HuH-7 (cell line): ENCODE measurements at regions not wholly inside any gene's neighbourhood (a gene's known extent, or its start where the extent isn't known, plus 50 kb on each side); places are given as distances from the start of the nearest gene placed in this dataset.

Source experiments
- DNase-seq: peaks from one replicate; pipeline ENCODE4 v3.0.0; 2011; ENCODE audit warnings: low spot score

DNA sequence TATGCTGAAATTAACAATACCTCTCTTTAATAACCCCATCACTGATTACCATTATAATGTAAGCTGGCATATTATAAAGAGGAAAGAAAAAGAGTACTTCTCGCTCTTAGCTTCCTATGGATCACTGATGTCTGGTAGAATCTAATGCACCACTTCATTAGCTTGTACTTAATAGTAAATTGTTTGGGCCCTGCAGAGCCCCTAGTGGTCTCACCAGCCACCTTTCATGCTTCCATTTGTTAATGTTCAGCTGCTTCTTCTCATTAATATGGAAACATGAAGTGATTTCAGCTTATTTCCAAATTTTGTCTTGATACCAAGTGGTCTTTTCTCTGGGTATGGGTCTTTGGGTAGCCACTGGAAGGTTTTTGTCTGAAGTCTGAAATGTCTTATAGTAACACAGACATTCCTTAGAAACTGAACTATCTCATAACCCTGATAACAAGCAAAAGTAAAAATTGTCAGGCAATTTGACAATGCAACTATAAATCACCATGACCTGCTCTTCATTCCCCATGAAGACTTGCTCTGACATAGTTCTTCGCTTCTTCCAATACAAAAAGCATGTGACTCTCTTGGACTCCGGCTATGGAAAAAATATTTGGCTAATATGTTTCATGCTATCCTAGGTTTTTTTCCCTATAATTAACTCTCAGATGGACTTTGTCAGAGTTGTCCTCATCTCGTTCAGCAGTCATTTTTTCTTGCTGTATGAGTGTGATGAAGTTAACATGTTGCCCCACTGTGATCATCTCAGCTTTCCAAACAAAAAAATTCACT, 395.8 kb upstream of the MARCKS start:
- DNase-seq, result no peak

DNA sequence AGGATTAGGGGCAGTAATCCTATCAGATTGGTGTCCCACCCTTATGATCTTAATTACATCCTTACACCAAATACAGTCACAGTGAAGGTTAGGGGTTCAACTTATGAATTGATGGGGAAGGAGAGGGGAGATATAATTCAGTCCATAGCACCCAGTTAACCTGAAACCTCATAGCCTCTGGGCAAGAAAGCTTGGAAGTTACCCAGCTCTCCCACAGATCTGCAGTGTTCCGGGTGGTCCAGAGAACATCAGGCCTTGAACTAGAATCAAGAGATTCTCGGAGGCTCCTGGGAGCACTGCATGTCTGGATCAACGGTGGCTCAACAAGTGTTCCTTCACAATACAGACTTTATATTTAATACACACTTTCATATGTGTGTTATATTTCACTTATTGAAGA, 392.6 kb upstream of the MARCKS start:
- DNase-seq, result no peak

GRCh38 chr6:113464960-113465359, 392.2 kb upstream of the MARCKS start:
- no peak for DNase-seq

DNA sequence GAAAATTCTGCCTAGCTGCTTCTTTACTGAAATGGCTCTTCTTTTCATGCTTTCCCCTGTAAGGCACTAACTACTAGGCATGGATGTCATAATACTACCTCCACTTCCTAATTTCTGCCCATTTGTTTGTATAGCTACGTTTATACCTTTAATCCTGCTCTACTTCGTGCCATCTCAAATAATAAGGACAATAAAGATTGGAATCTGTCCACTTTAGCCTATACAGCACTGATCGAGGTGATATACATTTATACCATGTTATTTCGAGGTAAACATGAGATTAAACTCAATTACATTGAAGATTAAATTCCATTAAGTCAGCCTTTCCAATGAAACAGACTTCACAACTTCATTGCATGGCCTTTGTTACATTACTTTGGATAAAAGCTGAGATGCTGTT, 390.6 kb upstream of the MARCKS start:
- DNase-seq, result no peak

DNA sequence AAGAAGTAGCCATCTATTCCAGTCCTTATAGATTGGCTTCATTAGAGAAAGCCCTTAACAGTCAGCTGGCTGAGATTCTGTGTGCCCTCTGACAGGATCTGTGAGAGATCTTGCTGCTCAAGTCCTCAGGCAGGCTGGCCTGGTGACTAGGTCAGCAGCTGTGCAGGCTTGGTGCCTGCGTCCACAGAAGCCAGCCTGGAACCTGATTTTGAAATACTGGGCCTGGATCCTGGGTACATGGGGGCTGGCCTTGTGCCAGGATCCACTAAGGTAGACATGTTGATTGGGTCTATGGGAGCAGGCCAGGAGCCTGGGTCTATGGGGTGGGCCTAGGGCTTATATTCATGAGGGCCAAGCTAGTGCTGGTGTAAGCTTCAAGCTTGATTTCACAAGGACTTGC, 381.8 kb upstream of the MARCKS start:
- DNase-seq, result no peak

- DNase-seq, result no peak
These were observed 380.0 kb upstream of the MARCKS start for GRCh38 chr6:113476937-113477839.

GRCh38 chr6:113480616-113481015, 376.5 kb upstream of the MARCKS start:
- no peak for DNase-seq

- no peak for DNase-seq
These were observed 375.7 kb upstream of the MARCKS start for GRCh38 chr6:113481458-113481857.

DNA sequence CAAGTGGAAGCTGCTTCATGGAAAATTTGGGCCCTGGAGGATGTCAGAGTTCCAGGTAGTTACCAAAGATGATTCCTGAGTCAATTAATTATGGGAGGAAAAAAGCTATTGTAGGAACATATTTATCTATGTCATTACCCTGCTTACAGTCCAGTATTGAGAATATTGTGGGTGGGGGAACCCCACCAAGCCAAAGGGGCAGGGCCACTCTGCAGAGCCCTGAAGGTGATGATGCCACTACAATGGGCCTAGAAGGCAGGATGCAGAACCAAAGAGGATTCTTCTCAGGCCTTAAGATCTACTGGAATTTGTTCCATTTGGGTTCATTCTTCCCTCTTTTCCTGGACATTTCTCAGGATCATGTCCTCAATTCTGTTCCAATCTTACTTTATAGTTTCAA, 375.2 kb upstream of the MARCKS start:
- no peak for DNase-seq

- DNase-seq, result no peak
These were observed 374.4 kb upstream of the MARCKS start for GRCh38 chr6:113482771-113483170.

DNA sequence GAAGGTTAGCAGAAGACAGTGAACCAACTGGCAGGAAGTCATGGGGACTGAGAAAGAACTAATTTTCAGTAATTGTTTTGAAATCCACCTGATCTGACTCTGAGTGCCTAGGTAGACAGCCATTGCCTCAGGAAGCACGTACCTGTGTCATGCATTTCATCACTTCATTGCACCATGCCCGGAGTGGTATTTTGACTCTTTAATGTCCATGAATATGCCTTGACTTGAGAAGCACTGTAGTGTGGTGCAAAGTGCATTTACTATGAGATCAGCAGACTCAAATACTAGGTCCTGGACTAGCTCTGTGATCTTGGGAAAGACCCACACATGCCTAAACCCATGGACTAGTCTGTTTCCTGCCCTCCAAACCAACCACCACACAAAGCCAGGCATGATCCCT, 370.9 kb upstream of the MARCKS start:
- no peak for DNase-seq

GRCh38 chr6:113487489-113488058, 369.6 kb upstream of the MARCKS start:
- DNase-seq, result no peak

DNA sequence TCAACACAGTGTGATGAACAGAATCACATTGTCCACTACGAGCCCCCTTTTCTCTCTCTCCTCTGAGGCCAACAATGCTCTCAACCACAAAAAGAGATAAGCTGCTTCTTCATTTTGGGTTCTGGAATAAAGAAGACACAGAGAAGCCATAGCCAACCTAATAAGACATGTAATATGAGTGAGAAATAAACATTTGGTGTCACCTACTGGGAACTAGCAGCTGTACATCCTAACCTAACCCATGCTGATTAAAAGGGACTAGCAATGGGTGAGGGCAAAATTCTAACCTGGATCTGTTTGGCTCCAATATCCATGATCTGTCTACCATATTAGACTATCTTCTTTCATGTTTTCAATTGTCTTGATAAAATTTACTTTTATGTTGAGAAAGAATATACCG, 369.1 kb upstream of the MARCKS start:
- DNase-seq, result no peak

DNA sequence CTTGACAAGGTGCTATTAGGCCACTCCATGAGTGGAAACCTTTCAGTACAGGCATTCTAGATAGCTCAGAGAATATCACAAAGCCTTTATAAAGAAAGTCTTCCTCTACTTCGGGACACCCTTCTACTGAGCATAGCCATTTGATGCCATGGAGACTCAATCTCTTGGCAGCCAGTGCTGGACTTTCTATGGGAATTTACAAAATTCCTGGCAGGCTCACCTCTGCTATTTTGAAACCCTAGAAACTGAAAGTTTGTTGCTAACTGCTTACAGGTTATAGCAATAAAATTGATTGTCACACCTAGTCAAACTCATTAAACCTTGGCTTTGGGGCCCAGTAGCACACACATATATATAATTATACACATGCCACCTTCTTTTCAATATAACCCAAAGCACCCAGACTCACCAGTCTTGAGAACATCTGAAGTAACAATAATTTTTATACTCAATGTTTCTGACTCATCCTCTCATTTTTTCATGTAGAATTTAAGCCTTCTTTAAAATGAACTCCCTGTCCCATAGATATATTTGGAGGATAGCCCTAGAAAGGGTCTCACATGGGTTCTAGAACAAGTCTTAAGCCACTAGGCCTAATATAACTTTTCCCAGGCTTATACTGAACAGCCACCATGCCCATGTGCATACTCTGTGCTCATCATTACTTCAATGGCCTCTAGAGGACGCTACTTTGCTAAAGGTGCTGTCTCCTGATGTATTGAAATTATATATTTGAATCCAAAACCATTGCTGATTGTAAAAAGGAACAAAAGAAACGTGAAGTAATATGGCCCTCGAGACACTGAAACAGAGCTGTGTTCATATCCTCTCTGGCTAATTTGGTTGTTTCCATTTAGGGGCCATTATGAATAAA, 368.1 kb upstream of the MARCKS start:
- DNase-seq, result no peak

DNA sequence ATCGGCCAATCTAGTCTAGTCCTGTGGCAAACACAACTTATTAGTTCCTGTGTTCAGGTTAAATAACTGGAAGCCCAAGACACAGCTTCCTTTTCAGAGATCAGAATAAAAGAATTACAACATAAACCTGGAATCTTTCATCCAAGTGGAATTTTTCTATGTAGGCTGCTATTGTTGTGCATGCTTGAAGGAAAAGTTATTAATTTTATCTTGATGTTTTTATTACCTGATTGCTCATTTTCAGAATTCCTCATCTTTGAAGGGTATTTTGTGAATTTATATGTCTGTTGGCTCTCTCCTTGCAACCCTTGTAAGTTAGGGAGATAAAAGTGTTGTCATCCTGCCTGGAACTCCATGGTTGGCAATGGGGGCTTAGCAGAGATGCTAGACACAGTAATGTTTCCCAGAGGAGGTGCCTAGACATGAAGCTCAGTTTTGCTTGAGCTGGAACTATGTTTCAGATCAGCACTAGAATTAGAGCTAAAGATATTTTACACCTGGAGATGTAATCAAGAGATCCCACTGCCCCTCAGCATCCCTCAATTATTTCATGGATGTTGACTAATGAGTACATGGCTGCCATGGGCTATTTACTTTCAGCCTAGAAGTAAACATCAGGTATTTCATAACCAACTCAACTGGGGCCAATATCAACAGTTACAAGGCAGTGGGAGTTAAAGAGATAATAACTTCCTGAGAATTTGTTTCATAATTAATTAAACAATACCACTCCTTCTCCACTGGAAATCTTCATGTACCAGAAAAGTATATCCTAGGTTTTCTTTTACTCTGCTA, 367.0 kb upstream of the MARCKS start:
- peak; percentile 30 for DNase-seq

DNA sequence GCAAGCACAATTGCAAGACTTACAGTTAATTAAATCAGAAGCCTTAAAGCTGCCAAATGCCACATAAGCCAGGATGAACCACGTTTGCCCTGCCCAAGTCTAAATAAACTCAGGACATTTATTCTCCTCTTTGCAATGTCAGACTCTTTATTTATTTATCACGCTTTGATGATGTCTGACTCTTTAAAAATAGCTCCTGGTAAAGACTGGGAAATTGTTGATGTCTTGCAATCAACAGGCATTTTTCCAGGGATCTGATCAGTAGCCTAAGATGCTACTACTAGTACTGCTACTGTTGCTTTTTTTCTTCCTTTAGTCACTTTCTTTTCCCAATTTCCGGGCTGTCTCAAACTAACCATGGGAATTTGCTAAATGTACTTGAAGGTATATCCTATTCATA, 365.8 kb upstream of the MARCKS start:
- DNase-seq, result no peak

- DNase-seq, result no peak
These were observed 363.2 kb upstream of the MARCKS start for GRCh38 chr6:113493991-113494390.

DNA sequence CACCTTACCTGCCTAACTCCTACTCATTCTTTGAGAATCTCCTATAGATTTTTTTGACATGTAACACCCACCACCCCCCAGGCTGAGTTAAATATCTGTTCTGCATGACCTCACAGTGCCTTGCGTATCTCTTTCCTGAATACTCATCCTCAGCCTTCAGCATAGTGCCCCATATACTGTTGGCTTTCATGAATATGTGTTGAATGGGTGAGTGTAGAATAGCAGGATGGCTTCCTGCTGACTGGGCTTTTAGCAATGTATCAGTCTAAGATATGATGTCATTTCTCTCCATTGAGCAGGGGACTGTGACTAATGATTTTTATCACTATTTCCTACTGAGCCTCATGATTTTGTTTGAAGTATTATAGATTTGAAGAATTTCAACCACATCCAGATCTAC, 361.6 kb upstream of the MARCKS start:
- DNase-seq, result no peak

DNA sequence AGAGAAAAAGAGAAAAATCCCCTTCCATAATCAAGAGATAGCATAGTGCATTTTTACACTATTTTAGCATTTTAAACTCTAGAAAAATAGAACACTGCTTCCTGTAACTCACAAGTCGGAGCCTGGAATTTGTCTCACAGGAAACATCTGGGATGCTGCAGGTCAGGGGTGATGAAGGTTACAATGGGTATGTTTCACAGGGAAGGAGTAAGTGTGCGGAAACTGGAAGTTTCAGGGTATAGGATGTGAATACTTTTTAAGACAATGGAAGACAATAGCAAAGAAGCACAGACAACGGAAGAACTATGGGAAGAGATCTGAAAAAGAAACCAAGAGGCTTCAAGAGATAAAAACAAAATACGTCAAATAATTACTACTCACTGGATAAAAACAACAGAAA, 361.0 kb upstream of the MARCKS start:
- no peak for DNase-seq

GRCh38 chr6:113500221-113500620, 356.9 kb upstream of the MARCKS start:
- DNase-seq, result no peak

GRCh38 chr6:113505084-113505699, 352.0 kb upstream of the MARCKS start:
- no peak for DNase-seq
